Epithelial cell of proximal tubule (primary cell): ENCODE measurements at regions not wholly inside any gene's neighbourhood (a gene's known extent, or its start where the extent isn't known, plus 50 kb on each side); places are given as distances from the start of the nearest gene placed in this dataset.

Experiments used
- DNase-seq: peaks from one replicate; pipeline ENCODE4 v3.0.0-alpha.2; 2011; ENCODE audit warnings: low read depth
- H3K4me3 ChIP-seq: 2 replicates; pipeline ENCODE4 v1.5.1; 2011; ENCODE audit warnings: low read depth, mild to moderate bottlenecking, low read length
- CTCF ChIP-seq: conservative IDR thresholded peaks from 2 replicates; pipeline ENCODE4 v1.5.1; 2012; ENCODE audit warnings: low read depth, mild to moderate bottlenecking, low read length

DNA sequence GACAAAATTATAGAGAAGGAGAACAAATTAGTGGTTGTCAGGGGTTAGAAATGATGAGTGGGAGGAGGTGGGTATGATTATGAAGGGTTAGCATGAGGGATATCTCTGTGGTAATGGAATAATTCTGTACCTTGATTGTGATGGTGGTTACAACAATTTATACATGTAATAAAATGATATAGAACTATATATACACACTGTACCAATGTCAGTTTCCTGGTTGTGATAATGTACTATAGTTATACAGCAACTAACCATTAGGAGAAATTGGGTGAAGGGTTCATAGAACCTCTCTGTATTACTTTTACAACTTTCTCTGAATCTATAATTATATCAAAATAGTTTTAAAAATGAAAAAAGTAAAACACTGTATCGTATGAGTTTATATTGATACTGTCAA, 148.1 kb downstream of the ZNF621 start:
- no peak overlapping the region for H3K4me3 ChIP-seq
- DNase-seq = no peak
- TF ChIP-seq CTCF = no peak

- no peak for DNase-seq
- no peak for TF ChIP-seq CTCF
- no peak overlapping the region for H3K4me3 ChIP-seq
Measured at GRCh38 chr3:40677321-40677720, 152.6 kb downstream of the ZNF621 start.

- TF ChIP-seq CTCF = no peak
- no peak overlapping the region for H3K4me3 ChIP-seq
- no peak for DNase-seq
Measured at GRCh38 chr3:40677749-40678148, 153.0 kb downstream of the ZNF621 start.

GRCh38 chr3:40679290-40679689, 154.5 kb downstream of the ZNF621 start:
- DNase-seq = no peak
- no peak for TF ChIP-seq CTCF
- no peak overlapping the region for H3K4me3 ChIP-seq

- DNase-seq = no peak
- no peak for TF ChIP-seq CTCF
- H3K4me3 ChIP-seq = no peak overlapping the region
Measured at GRCh38 chr3:40680685-40681657, 156.2 kb downstream of the ZNF621 start.

DNA sequence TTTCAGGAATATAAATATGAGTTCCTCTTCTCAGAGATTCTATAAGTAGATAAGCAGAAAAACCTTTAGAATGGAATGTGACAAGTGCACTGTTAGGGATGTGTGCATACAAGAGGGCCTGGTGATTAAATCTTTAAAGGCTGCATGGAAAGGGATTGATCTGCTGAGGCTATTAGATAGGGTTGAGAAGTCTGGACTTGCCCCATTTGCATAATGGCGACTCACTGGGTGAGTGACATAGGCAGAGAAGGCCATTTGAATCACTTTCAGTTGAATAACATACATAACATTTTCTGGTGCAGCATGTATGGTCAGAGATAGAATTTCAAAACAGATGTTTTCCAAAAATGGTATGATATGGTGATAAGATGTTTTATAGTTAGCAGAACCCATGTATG, 156.9 kb downstream of the ZNF621 start:
- DNase-seq = no peak
- H3K4me3 ChIP-seq = no peak overlapping the region
- no peak for TF ChIP-seq CTCF

DNA sequence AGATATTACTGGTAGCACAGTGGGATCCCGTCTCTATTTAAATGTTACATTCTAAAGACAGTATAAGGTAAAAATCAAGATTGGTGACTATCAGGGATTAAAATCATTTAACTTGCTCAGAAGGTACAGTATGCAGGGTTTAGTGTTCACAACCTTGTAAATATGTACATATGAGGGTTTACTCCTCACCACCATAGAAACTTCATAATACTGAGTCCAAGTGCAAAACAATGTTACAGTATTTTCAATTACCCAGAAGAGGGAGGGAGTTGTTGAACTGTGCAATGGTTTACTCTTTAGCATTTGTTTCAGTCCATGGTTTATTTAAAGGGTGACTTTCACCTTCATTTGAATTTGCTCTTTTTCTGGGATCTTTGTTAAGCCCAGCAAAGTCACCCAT, 165.1 kb downstream of the ZNF621 start:
- H3K4me3 ChIP-seq = no peak overlapping the region
- DNase-seq = no peak
- TF ChIP-seq CTCF = no peak
